Neural cell (in vitro differentiated cells): ENCODE measurements at regions not wholly inside any gene's neighbourhood (a gene's known extent, or its start where the extent isn't known, plus 50 kb on each side); places are given as distances from the start of the nearest gene placed in this dataset.

ENCODE experiments used
- H2AFZ ChIP-seq: fragments of 200-600, 300-800 bp; sonication (generic), shearing (Covaris generic); 2 replicates; pipeline ENCODE4 v1.6.0; 2014; ENCODE audit warnings: low read depth, mild to moderate bottlenecking, antibody characterized with exemption, low read length, moderate library complexity
- H3F3A ChIP-seq: fragments of 200-600 bp; shearing (Covaris generic); 2 replicates; pipeline ENCODE4 v1.6.1; 2016; ENCODE audit warnings: mild to moderate bottlenecking, moderate library complexity, mixed read lengths, antibody characterized with exemption, low read length; ENCODE audit not compliant: insufficient read depth, poor library complexity, severe bottlenecking
- H3K27ac ChIP-seq: fragments of 200-600, 300-800 bp; sonication (generic), shearing (Covaris generic); 2 replicates; pipeline ENCODE4 v1.5.1; 2014; ENCODE audit warnings: mild to moderate bottlenecking, low read length, moderate library complexity
- H3K27me3 ChIP-seq: fragments of 300-800, 200-600 bp; sonication (generic), shearing (Covaris generic); 2 replicates; pipeline ENCODE4 v1.6.0; 2014; ENCODE audit warnings: mild to moderate bottlenecking, low read depth, low read length, moderate library complexity; ENCODE audit not compliant: insufficient read depth
- H3K36me3 ChIP-seq: fragments of 300-800, 200-600 bp; sonication (generic), shearing (Covaris generic); 2 replicates; pipeline ENCODE4 v1.5.1; 2014; ENCODE audit warnings: mild to moderate bottlenecking, antibody characterized with exemption, low read length, moderate library complexity; ENCODE audit not compliant: insufficient read depth
- H3K4me2 ChIP-seq: fragments of 300-800, 200-600 bp; sonication (generic), shearing (Covaris generic); 2 replicates; pipeline ENCODE4 v1.6.0; 2014; ENCODE audit warnings: mild to moderate bottlenecking, low read length
- H3K4me3 ChIP-seq: fragments of 300-800, 200-600 bp; sonication (generic), shearing (Covaris generic); 2 replicates; pipeline ENCODE4 v1.5.1; 2014; ENCODE audit warnings: mild to moderate bottlenecking, low read length, moderate library complexity
- H3K79me2 ChIP-seq: fragments of 200-600 bp; shearing (Covaris generic); replicated peaks from 2 replicates; pipeline ENCODE4 v1.6.0; 2014; ENCODE audit warnings: mild to moderate bottlenecking, low read length, moderate library complexity; ENCODE audit not compliant: insufficient read depth
- H3K9ac ChIP-seq: fragments of 300-800, 200-600 bp; sonication (generic), shearing (Covaris generic); 2 replicates; pipeline ENCODE4 v1.6.1; 2016; ENCODE audit warnings: mild to moderate bottlenecking, low read length, mixed read lengths
- H3K9me2 ChIP-seq: fragments of 200-600 bp; shearing (Covaris generic); 2 replicates; pipeline ENCODE4 v1.6.1; 2016; ENCODE audit warnings: mild to moderate bottlenecking, low read length, mixed read lengths; ENCODE audit not compliant: insufficient read depth
- H3K9me3 ChIP-seq: fragments of 200-600, 300-800 bp; sonication (generic), shearing (Covaris generic); 2 replicates; pipeline ENCODE4 v1.6.1; 2016; ENCODE audit warnings: mild to moderate bottlenecking, mixed run types, low read length, moderate library complexity, mixed read lengths
- H4K20me1 ChIP-seq: fragments of 200-600 bp; shearing (Covaris generic); 2 replicates; pipeline ENCODE4 v1.6.1; 2016; ENCODE audit warnings: mild to moderate bottlenecking, mixed run types; ENCODE audit not compliant: insufficient read depth
- CTCF ChIP-seq: fragments of 450-650 bp; IDR thresholded peaks from 2 replicates; pipeline ENCODE4 v1.5.1; 2014; ENCODE audit warnings: antibody characterized with exemption, mild to moderate bottlenecking, moderate library complexity; ENCODE audit not compliant: poor library complexity, severe bottlenecking
- EP300 ChIP-seq: fragments of 450-650 bp; conservative IDR thresholded peaks from 2 replicates; pipeline ENCODE4 v1.6.1; 2014; ENCODE audit warnings: antibody characterized with exemption, mild to moderate bottlenecking, moderate library complexity; ENCODE audit not compliant: poor library complexity, severe bottlenecking
- EZH2 ChIP-seq: fragments of 200-600, 300-800 bp; shearing (Covaris generic), sonication (generic); IDR thresholded peaks from 2 replicates; pipeline ENCODE4 v1.6.1; 2014; ENCODE audit warnings: antibody characterized with exemption, low read length, borderline replicate concordance, mild to moderate bottlenecking; ENCODE audit not compliant: insufficient read depth, poor library complexity, severe bottlenecking
- MXI1 ChIP-seq: fragments of 450-650 bp; conservative IDR thresholded peaks from 2 replicates; pipeline ENCODE4 v1.6.1; 2014; ENCODE audit warnings: antibody characterized with exemption, mild to moderate bottlenecking; ENCODE audit not compliant: poor library complexity, severe bottlenecking
- POLR2AphosphoS5 ChIP-seq: IDR thresholded peaks from 2 replicates; pipeline ENCODE4 v1.6.1; 2012
- RAD21 ChIP-seq: fragments of 450-650 bp; conservative IDR thresholded peaks from 2 replicates; pipeline ENCODE4 v1.6.1; 2014; ENCODE audit warnings: antibody characterized with exemption, mild to moderate bottlenecking, moderate library complexity
- REST ChIP-seq: IDR thresholded peaks from 2 replicates; pipeline ENCODE4 v1.6.1; 2012; ENCODE audit warnings: borderline replicate concordance
- SMC3 ChIP-seq: fragments of 450-650 bp; conservative IDR thresholded peaks from 2 replicates; pipeline ENCODE4 v1.6.1; 2014; ENCODE audit warnings: antibody characterized with exemption, mild to moderate bottlenecking, moderate library complexity; ENCODE audit not compliant: poor library complexity
- TAF1 ChIP-seq: IDR thresholded peaks from 2 replicates; pipeline ENCODE4 v1.6.1; 2012; ENCODE audit warnings: low read depth

GRCh38 chr3:18657858-18658820 lies 233.0 kb upstream of the SATB1 start:
- Histone ChIP-seq H3K4me2 (no peak overlapping the region), H3F3A (no peaks in the 10 kb centered on the region), H3K9ac (no peak overlapping the region), H3K36me3 (no peaks in the 10 kb centered on the region), H3K9me2 (no peaks in the 10 kb centered on the region), H3K27me3 (no peaks in the 10 kb centered on the region), H4K20me1 (no peaks in the 10 kb centered on the region), H3K27ac (no peak overlapping the region), H3K9me3 (no peaks in the 10 kb centered on the region), H2AFZ (no peak overlapping the region), H3K4me3 (no peak overlapping the region), H3K79me2 (no peaks in the 10 kb centered on the region)
- no peak for TF ChIP-seq MXI1
- no peak for TF ChIP-seq CTCF
- no peak for TF ChIP-seq REST
- no peak for TF ChIP-seq EZH2
- TF ChIP-seq RAD21, result no peak
- TF ChIP-seq TAF1, result no peak
- TF ChIP-seq POLR2AphosphoS5, result no peak
- no peak for TF ChIP-seq SMC3
- TF ChIP-seq EP300, result no peak

- Histone ChIP-seq H3K79me2 (no peaks in the 10 kb centered on the region), H3K36me3 (no peaks in the 10 kb centered on the region), H3K4me2 (no peak overlapping the region), H3K4me3 (no peak overlapping the region), H2AFZ (no peak overlapping the region), H3K9me3 (no peaks in the 10 kb centered on the region), H4K20me1 (no peaks in the 10 kb centered on the region), H3K27me3 (no peaks in the 10 kb centered on the region), H3F3A (no peaks in the 10 kb centered on the region), H3K27ac (no peak overlapping the region), H3K9me2 (no peaks in the 10 kb centered on the region), H3K9ac (no peak overlapping the region)
- no peak for TF ChIP-seq TAF1
- no peak for TF ChIP-seq POLR2AphosphoS5
- no peak for TF ChIP-seq SMC3
- TF ChIP-seq EP300, result no peak
- no peak for TF ChIP-seq EZH2
- TF ChIP-seq REST, result no peak
- TF ChIP-seq CTCF, result no peak
- TF ChIP-seq MXI1, result no peak
- TF ChIP-seq RAD21, result no peak
Observed at GRCh38 chr3:18656866-18657265, 231.7 kb upstream of the SATB1 start.
